H1 (cell line): ENCODE measurements at regions not wholly inside any gene's neighbourhood (a gene's known extent, or its start where the extent isn't known, plus 50 kb on each side); places are given as distances from the start of the nearest gene placed in this dataset.

Experiments used
- CTCF ChIA-PET: fragments of 300-600 bp; sonication (Branson Sonifier 250); formaldehyde crosslinking; loops from one replicate; lab custom pipeline; 2021; ENCODE audit not compliant: partially characterized antibody; lab: Charles Lee
- POLR2A ChIA-PET: fragments of 300-600 bp; sonication (Branson Sonifier 250); formaldehyde crosslinking; loops from one replicate; lab custom pipeline; 2021; ENCODE audit warnings: inconsistent platforms; ENCODE audit not compliant: partially characterized antibody; lab: Charles Lee
- DNase-seq, 2 experiments: peaks; one replicate each; pipeline versions ENCODE4 v3.0.0 to v3.0.0-alpha.2; 2010 to 2022; ENCODE audit warnings: low spot score in 2 of 2, low read depth in 1 of 2, mixed read lengths in 1 of 2
- FAIRE-seq: peaks from 2 replicates; lab custom pipeline; 2011; peaks lifted over from hg19 to GRCh38; lab: Jason Lieb, UNC
- H2AFZ ChIP-seq: 2 replicates; pipeline ENCODE4 v1.8.1; 2012; ENCODE audit warnings: low read length, inconsistent platforms
- H2AK5ac ChIP-seq: 2 replicates; pipeline ENCODE4 v1.6.1; 2013; ENCODE audit warnings: low read depth, low read length
- H2BK120ac ChIP-seq: replicated peaks from 2 replicates; pipeline ENCODE3; 2013; ENCODE audit warnings: low read depth, low read length, inconsistent platforms
- H2BK12ac ChIP-seq: 2 replicates; pipeline ENCODE4 v1.6.1; 2013; ENCODE audit warnings: low read depth, low read length
- H2BK15ac ChIP-seq: 2 replicates; pipeline ENCODE4 v1.6.1; 2013; ENCODE audit warnings: low read length
- H2BK20ac ChIP-seq: 2 replicates; pipeline ENCODE4 v1.6.1; 2013; ENCODE audit warnings: low read length
- H2BK5ac ChIP-seq: 2 replicates; pipeline ENCODE4 v1.6.1; 2013; ENCODE audit warnings: low read depth, low read length
- H3K14ac ChIP-seq: 2 replicates; pipeline ENCODE4 v1.6.1; 2013; ENCODE audit warnings: inconsistent platforms; ENCODE audit not compliant: insufficient read length
- H3K18ac ChIP-seq: 2 replicates; pipeline ENCODE4 v1.6.1; 2013; ENCODE audit warnings: low read length; ENCODE audit errors: extremely low read depth
- H3K23ac ChIP-seq: 2 replicates; pipeline ENCODE4 v1.6.1; 2013; ENCODE audit warnings: inconsistent platforms; ENCODE audit not compliant: insufficient read length
- H3K23me2 ChIP-seq: 2 replicates; pipeline ENCODE4 v1.6.1; 2013; ENCODE audit warnings: low read depth, low read length
- H3K27ac ChIP-seq: 2 replicates; pipeline ENCODE4 v1.6.1; 2011; ENCODE audit warnings: low read depth, low read length, inconsistent platforms
- H3K27me3 ChIP-seq, 4 experiments: replicated peaks in 1 of 4; 1 replicate in 1 of 4; 2 replicates in 3 of 4; pipeline versions ENCODE4 v1.6.1 to v1.8.1; 2011 to 2013; ENCODE audit warnings: low read length in 3 of 4, mild to moderate bottlenecking in 3 of 4, inconsistent platforms in 2 of 4, mixed read lengths in 2 of 4, moderate library complexity in 1 of 4; ENCODE audit not compliant: control insufficient read depth in 3 of 4, insufficient read depth in 3 of 4; ENCODE audit errors: extremely low read depth in 1 of 4
- H3K36me3 ChIP-seq, 4 experiments: 2 replicates each; pipeline versions ENCODE4 v1.6.1 to v1.8.1; 2011 to 2013; ENCODE audit warnings: mild to moderate bottlenecking in 4 of 4, low read length in 3 of 4, moderate library complexity in 2 of 4, control low read depth in 1 of 4, inconsistent platforms in 1 of 4; ENCODE audit not compliant: insufficient read depth in 4 of 4, control insufficient read depth in 2 of 4
- H3K4ac ChIP-seq: replicated peaks from 2 replicates; pipeline ENCODE3; 2013; ENCODE audit warnings: low read length, low read depth, mixed read lengths, inconsistent platforms; ENCODE audit not compliant: insufficient read length
- H3K4me1 ChIP-seq, 4 experiments: replicated peaks in 1 of 4; 1 replicate in 1 of 4; 2 replicates in 3 of 4; pipeline versions ENCODE4 v1.6.1 to v1.8.1; 2011 to 2013; ENCODE audit warnings: low read length in 3 of 4, inconsistent platforms in 2 of 4, mixed read lengths in 1 of 4; ENCODE audit not compliant: insufficient read depth in 4 of 4, control insufficient read depth in 3 of 4
- H3K4me2 ChIP-seq, 2 experiments: 2 replicates each; pipeline versions ENCODE4 v1.6.1 to v1.8.1; 2011 to 2013; ENCODE audit warnings: low read depth in 2 of 2, low read length in 2 of 2, control low read depth in 1 of 2, inconsistent platforms in 1 of 2, mild to moderate bottlenecking in 1 of 2; ENCODE audit not compliant: insufficient read depth in 1 of 2
- H3K4me3 ChIP-seq, 4 experiments: fragments of 200-600, 300-600 bp in 1 of 4; sonication (generic), shearing (Covaris generic), sonication (Bioruptor Twin) in 1 of 4; 2 replicates each; pipeline versions ENCODE4 v1.5.1 to v1.8.1; 2011 to 2016; ENCODE audit warnings: low read length in 4 of 4, low read depth in 3 of 4, control low read depth in 2 of 4, inconsistent platforms in 2 of 4, mild to moderate bottlenecking in 2 of 4, mixed read lengths in 1 of 4, moderate library complexity in 1 of 4; ENCODE audit not compliant: insufficient read depth in 2 of 4; ENCODE audit errors: extremely low read depth in 1 of 4
- H3K56ac ChIP-seq: replicated peaks from 2 replicates; pipeline ENCODE3; 2013; ENCODE audit warnings: low read depth, mild to moderate bottlenecking, mixed read lengths, low read length, inconsistent platforms; ENCODE audit not compliant: insufficient read length
- H3K79me1 ChIP-seq: 2 replicates; pipeline ENCODE4 v1.6.1; 2013; ENCODE audit warnings: low read depth, low read length, control low read depth
- H3K79me2 ChIP-seq, 2 experiments: 2 replicates each; pipeline versions ENCODE4 v1.6.1 to v1.8.1; 2012 to 2013; ENCODE audit warnings: low read length in 2 of 2, mild to moderate bottlenecking in 2 of 2, inconsistent platforms in 1 of 2; ENCODE audit not compliant: insufficient read depth in 2 of 2, control insufficient read depth in 1 of 2
- H3K9ac ChIP-seq, 4 experiments: replicated peaks in 1 of 4; 1 replicate in 1 of 4; 2 replicates in 3 of 4; pipeline versions ENCODE4 v1.6.1 to v1.8.1; 2011 to 2013; ENCODE audit warnings: low read depth in 3 of 4, low read length in 3 of 4, control low read depth in 2 of 4, mild to moderate bottlenecking in 2 of 4, moderate library complexity in 2 of 4, inconsistent platforms in 1 of 4; ENCODE audit errors: extremely low read depth in 1 of 4
- H3K9me3 ChIP-seq, 2 experiments: 2 replicates each; pipeline versions ENCODE4 v1.6.1 to v1.8.1; 2012 to 2013; ENCODE audit warnings: mild to moderate bottlenecking in 2 of 2, moderate library complexity in 2 of 2, control low read depth in 1 of 2, inconsistent platforms in 1 of 2, low read depth in 1 of 2, low read length in 1 of 2, mixed read lengths in 1 of 2; ENCODE audit not compliant: insufficient read depth in 2 of 2
- H4K20me1 ChIP-seq, 2 experiments: replicated peaks in 1 of 2; 2 replicates each; pipeline versions ENCODE3 to v1.8.1; 2011 to 2013; ENCODE audit warnings: inconsistent platforms in 2 of 2, low read length in 2 of 2, mild to moderate bottlenecking in 1 of 2; ENCODE audit not compliant: insufficient read depth in 2 of 2, control insufficient read depth in 1 of 2
- H4K5ac ChIP-seq: 2 replicates; pipeline ENCODE4 v1.6.1; 2013; ENCODE audit warnings: low read length, low read depth, mixed read lengths, inconsistent platforms; ENCODE audit not compliant: insufficient read length
- H4K8ac ChIP-seq: 2 replicates; pipeline ENCODE4 v1.8.0; 2013; ENCODE audit warnings: mild to moderate bottlenecking, moderate library complexity, low read length, inconsistent platforms; ENCODE audit not compliant: insufficient read depth; ENCODE audit errors: extremely low read depth
- H4K91ac ChIP-seq: replicated peaks from 2 replicates; pipeline ENCODE3; 2013; ENCODE audit warnings: low read length, mixed read lengths, inconsistent platforms; ENCODE audit not compliant: insufficient read length
- EZH2 ChIP-seq: fragments of 200-600 bp; sonication (generic); IDR thresholded peaks from 2 replicates; pipeline ENCODE4 v1.7.1; 2012; ENCODE audit warnings: low read depth, mild to moderate bottlenecking, moderate library complexity, low read length, inconsistent platforms; ENCODE audit not compliant: severe bottlenecking
- FOSL1 ChIP-seq: IDR thresholded peaks from 2 replicates; pipeline ENCODE4 v1.6.1; 2011; ENCODE audit warnings: mild to moderate bottlenecking, low read depth, low read length, moderate library complexity; ENCODE audit not compliant: insufficient read depth
- JUND ChIP-seq: IDR thresholded peaks from 2 replicates; pipeline ENCODE4 v1.6.1; 2011; ENCODE audit warnings: mild to moderate bottlenecking, improper control_type of control experiment, low read length
- KDM1A ChIP-seq: fragments of 200-600, 300-600 bp; sonication (generic); IDR thresholded peaks from 2 replicates; pipeline ENCODE4 v1.7.1; 2016; ENCODE audit warnings: mild to moderate bottlenecking, low read length, borderline replicate concordance
- NANOG ChIP-seq: IDR thresholded peaks from 2 replicates; pipeline ENCODE4 v1.6.1; 2011; ENCODE audit warnings: low read length, low read depth, mild to moderate bottlenecking, inconsistent platforms; ENCODE audit not compliant: insufficient read depth, poor library complexity, severe bottlenecking
- POU5F1 ChIP-seq: IDR thresholded peaks from 2 replicates; pipeline ENCODE4 v1.6.1; 2011; ENCODE audit warnings: low read depth, mild to moderate bottlenecking, low read length, moderate library complexity
- RBBP5 ChIP-seq: IDR thresholded peaks from 2 replicates; pipeline ENCODE4 v1.7.1; 2012; ENCODE audit warnings: low read depth, mild to moderate bottlenecking, inconsistent platforms, low read length, moderate library complexity, borderline replicate concordance
- ZNF274 ChIP-seq: IDR thresholded peaks from 2 replicates; pipeline ENCODE4 v1.7.0; 2012; ENCODE audit warnings: low read length, borderline replicate concordance; ENCODE audit errors: extremely low read depth
- WGBS, 2 experiments: shearing (Covaris generic) in 1 of 2; methylation state at CpG; one replicate each; pipeline versions ENCODE4 v1.1.6 to v1.1.7; 2013 to 2015; ENCODE audit warnings: low lambda C conversion rate in 2 of 2, mixed read lengths in 2 of 2, inconsistent platforms in 1 of 2, low coverage in 1 of 2, missing lambda C conversion rate in 1 of 2; ENCODE audit not compliant: insufficient replicate concordance in 2 of 2, insufficient coverage in 1 of 2, insufficient read length in 1 of 2; ENCODE audit errors: extremely low coverage in 1 of 2, missing lambda C conversion rate in 1 of 2; 5-methylcytosine and 5-hydroxymethylcytosine counted together
- TF ChIP-seq, protein P1 (sequence below), 3 experiments: IDR thresholded peaks; 1 replicate in 2 of 3; 2 replicates in 1 of 3; pipeline versions ENCODE4 v1.5.1 to v1.6.1; 2011; ENCODE audit warnings: low read length in 3 of 3, mild to moderate bottlenecking in 3 of 3, inconsistent platforms in 2 of 3, low read depth in 1 of 3, moderate library complexity in 1 of 3; ENCODE audit not compliant: insufficient read depth in 1 of 3; ENCODE audit errors: control extremely low read depth in 1 of 3
- TF ChIP-seq, protein P2 (sequence below): IDR thresholded peaks from 2 replicates; pipeline ENCODE4 v1.6.1; 2012; ENCODE audit warnings: inconsistent platforms

DNA sequence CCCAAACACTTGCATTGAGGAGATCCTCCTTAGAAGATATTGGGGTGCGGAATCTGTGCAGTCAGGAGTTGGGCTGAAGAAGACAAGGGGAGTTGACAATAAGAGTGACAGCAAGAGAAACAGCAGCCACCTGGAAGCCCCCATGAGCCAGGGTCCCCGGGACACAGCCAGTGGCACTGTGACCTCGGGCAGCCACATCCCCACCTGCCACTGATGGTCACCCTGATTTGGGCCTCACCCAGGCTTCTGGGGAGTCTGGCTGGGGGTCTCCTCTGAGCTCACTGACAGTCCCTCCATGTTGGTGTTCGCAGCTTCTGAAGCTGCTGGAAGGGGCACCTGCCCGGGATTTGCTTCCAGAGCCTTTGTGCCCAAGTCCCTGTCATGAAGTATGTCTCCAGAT is 123.5 kb downstream of the TTLL2 start:
- no peak for FAIRE-seq
- POLR2A ChIA-PET, result no interaction called here
- WGBS, 2 experiments, result 91% methylated on average over 5 of the region's 5 CpGs; no CpG with 5 or more reads in 1 of the 2 experiments

More for the DNA sequence above, 123.5 kb downstream of the TTLL2 start:
- Histone ChIP-seq H3K79me2 (no peaks in the 10 kb centered on the region), H4K91ac (no peak overlapping the region), H3K18ac (no peak overlapping the region), H3K4me2 (no peak overlapping the region), H3K14ac (no peak overlapping the region), H3K36me3 (no peaks in the 10 kb centered on the region), H2BK20ac (0 out of 2 replicates have a peak overlapping the region, but pooled peaks have one; percentile 0), H4K5ac (no peak overlapping the region), H3K27ac (no peak overlapping the region), H2AFZ (no peak overlapping the region), H2BK5ac (no peak overlapping the region), H2BK12ac (peak overlapping the region; percentile 21; the same call in 1 of the 2 replicates), H4K20me1 (no peaks in the 10 kb centered on the region), H2BK120ac (peak overlapping the region; percentile 27), H2AK5ac (0 out of 2 replicates have a peak overlapping the region, but pooled peaks have one; percentile 2), H3K27me3 (no peaks in the 10 kb centered on the region), H3K4me3 (no peak overlapping the region), H4K8ac (no peak overlapping the region), H2BK15ac (no peak overlapping the region), H3K56ac (no peak overlapping the region), H3K79me1 (no peaks in the 10 kb centered on the region), H3K9ac (no peak overlapping the region), H3K23ac (no peak overlapping the region), H3K4me1 (peaks cover 7 to 16% (median 13%) of the 10 kb centered on the region in 4 experiments), H3K9me3 (no peaks in the 10 kb centered on the region), H3K23me2 (peaks cover 5% of the 10 kb centered on the region; the same call in 1 of the 2 replicates), H3K4ac (no peak overlapping the region)
- DNase-seq, result no peak
- CTCF ChIA-PET, result no interaction called here
- no peak for TF ChIP-seq FOSL1
- TF ChIP-seq KDM1A, result no peak
- no peak for TF ChIP-seq RBBP5
- TF ChIP-seq, protein P1, sequence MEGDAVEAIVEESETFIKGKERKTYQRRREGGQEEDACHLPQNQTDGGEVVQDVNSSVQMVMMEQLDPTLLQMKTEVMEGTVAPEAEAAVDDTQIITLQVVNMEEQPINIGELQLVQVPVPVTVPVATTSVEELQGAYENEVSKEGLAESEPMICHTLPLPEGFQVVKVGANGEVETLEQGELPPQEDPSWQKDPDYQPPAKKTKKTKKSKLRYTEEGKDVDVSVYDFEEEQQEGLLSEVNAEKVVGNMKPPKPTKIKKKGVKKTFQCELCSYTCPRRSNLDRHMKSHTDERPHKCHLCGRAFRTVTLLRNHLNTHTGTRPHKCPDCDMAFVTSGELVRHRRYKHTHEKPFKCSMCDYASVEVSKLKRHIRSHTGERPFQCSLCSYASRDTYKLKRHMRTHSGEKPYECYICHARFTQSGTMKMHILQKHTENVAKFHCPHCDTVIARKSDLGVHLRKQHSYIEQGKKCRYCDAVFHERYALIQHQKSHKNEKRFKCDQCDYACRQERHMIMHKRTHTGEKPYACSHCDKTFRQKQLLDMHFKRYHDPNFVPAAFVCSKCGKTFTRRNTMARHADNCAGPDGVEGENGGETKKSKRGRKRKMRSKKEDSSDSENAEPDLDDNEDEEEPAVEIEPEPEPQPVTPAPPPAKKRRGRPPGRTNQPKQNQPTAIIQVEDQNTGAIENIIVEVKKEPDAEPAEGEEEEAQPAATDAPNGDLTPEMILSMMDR (IDR thresholded peaks at IDR 0.05; ENCODE audit: control extremely low read depth in 1 of 3, insufficient read depth in 1 of 3, low read depth in 1 of 3, low read length in 3 of 3), result no peak
- no peak for TF ChIP-seq EZH2
- TF ChIP-seq, protein P2, sequence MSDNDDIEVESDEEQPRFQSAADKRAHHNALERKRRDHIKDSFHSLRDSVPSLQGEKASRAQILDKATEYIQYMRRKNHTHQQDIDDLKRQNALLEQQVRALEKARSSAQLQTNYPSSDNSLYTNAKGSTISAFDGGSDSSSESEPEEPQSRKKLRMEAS, result no peak
- no peak for TF ChIP-seq NANOG
- no peak for TF ChIP-seq ZNF274
- TF ChIP-seq POU5F1, result no peak
- TF ChIP-seq JUND, result no peak
